ENCODE measurements at regions not wholly inside any gene's neighbourhood (a gene's known extent, or its start where the extent isn't known, plus 50 kb on each side); places are given as distances from the start of the nearest gene placed in this dataset.

DNA sequence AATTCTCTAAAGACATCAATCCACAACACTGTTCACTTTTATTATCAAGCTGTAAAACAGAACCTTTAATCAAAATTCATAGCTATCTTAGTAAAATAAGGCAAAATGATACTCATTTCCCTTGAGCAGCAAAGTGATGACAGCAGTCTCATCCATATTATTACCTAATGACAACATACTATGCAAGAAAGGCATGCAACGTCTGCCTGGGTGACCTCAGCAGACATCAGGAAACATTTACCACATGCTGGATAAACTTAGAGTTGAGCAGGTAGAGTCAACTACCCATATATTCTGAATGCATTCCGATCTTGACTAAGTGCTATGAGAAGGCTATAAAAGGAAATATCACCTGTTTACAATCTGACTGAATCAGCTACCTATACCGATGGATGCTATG, 145.1 kb downstream of the SIPA1L2 start:
- DNase-seq (ENCODE audit: low spot score) (no peak), FAIRE-seq (no peak)

DNA sequence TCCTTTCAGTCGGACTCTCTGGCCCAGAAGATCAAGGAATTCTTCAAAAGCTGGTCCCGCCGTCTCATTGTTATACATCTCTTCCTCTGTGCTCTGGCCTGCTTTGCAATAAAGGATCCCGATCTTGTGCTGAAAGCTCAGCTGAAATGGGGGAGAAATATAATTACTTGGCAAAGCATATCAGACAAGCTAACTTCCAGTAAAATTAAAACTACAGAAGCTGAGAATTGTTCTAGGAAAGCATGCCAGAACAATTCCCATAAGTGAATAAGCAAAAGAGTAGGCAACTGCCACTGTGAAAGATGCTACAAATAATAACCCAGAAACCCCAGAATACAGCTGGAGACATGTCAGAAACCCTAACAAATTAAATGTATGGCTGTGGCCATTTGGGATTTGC, 146.1 kb downstream of the SIPA1L2 start:
- DNase-seq (ENCODE audit: low spot score) (no peak), FAIRE-seq (no peak)

DNA sequence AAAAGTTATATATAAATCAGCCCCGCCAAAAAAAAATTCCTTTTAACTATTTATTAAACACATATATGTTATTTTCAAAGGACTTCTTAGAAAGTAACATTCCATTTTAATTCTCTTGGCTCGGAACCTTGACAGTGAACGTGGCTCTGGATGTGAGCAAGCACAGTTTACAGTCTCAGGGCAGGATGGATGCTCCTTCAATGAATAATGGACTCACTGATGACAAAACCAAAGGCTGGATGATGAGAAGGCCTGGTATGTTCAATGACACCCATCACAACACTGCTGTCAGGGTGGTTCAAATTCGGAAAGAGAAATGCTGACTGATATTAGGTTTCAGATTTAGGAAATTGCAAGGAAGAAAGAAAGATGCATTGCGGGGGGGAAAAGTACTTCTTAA, 148.8 kb downstream of the SIPA1L2 start:
- no peak for DNase-seq (ENCODE audit: low spot score)
- FAIRE-seq, result no peak

DNA sequence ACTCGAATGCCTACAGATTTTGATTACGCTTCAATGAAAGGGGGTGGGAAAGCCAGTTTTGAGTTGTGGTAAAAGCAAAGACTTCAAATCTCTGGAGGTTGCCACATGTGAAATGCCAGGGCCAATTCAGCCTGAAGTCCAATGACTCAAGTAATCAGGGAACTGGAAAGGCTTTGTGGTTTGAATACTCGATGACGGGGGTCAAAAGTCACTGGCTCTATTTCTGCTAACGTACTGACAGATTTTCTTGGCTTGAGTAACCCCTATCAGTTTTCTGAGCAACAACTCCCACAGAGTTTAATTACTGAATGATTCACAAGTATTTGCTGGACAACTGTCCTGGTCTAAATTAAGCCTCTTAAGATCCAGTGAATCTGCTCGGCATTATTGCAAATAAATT, 152.2 kb downstream of the SIPA1L2 start:
- peak; percentile 100 for FAIRE-seq
- peak; percentile 96 for DNase-seq (ENCODE audit: low spot score)

DNA sequence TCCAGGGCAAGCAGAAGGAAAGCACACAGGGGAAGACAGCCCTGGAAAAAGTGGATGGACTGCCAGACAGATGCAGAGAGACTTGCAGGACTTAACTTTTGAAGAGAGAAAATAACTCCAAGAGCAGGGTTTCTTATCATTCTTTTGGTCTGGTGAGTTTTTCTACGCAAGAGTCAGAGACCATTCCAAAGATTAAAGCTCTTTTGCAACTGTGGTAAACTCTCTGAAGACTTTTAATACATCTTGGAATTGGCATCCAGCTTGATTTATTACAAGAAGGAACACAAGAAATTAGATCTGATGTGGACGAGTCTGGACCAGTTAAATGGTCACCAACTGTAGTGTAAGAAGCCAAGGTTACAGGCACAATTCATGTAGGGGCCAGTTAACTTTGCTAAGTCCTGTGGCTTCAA, 153.4 kb downstream of the SIPA1L2 start:
- DNase-seq (ENCODE audit: low spot score), result no peak
- FAIRE-seq, result no peak

DNA sequence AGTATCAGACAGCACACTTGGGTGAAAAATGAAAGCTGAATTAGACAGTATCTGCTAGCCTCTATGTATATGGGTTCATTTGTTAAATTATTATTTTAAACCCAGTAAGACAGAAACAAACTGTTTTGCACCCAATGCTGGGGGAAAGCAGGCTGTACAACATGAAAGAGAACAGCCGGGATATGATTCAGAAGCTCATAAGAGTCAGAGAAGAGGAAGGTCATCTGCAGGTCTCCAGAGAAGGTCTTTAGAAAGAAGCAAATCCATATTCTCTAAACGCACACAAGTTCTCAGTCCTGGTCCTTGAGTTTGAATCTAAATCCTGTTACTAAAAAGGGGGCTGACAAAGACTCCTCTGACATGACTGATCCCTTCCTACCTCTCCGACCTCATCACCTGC, 155.1 kb downstream of the SIPA1L2 start:
- no peak for DNase-seq (ENCODE audit: low spot score)

DNA sequence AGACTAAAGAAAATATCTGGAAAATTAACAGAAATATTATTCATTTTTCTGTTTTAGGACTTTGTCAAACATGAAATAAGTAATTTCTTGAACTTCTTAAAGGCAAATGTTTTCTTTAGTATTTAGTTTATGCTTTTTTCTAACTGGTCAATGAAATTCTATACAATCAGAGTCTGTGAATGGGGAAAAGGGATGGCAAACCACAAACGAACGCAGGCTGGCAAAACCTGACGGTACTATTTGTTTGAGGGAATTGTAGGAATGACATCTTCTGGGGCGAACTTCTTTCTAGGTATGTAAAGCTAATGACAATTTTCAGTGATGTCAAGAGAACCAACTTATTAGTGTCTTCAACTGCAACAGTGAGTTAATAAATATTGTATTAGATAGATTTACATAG, 156.0 kb downstream of the SIPA1L2 start:
- FAIRE-seq (no peak), DNase-seq (ENCODE audit: low spot score) (no peak)

More for the DNA sequence above, 155.1 kb downstream of the SIPA1L2 start:
- FAIRE-seq, result no peak

DNA sequence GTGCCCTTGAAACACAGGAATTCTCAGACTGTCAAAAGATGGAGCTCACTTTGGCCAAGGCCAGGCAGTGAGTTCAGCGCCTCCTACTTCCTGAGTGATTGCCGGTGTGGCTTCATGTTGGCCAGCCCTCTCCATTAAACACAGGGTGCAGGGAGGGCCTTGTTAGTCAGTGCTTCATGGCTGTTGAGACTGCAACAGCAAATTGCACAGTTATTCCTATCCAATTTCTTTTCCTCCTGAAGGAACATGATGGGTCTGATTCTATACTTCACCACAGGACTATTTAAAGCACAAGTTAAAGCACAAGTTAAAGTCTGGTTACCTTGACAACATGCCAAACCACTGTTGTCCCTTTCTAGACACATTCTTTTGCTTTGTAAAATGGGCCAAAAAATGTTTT, 156.6 kb downstream of the SIPA1L2 start:
- DNase-seq (ENCODE audit: low spot score) (peak; percentile 50), FAIRE-seq (peak; percentile 81)

DNA sequence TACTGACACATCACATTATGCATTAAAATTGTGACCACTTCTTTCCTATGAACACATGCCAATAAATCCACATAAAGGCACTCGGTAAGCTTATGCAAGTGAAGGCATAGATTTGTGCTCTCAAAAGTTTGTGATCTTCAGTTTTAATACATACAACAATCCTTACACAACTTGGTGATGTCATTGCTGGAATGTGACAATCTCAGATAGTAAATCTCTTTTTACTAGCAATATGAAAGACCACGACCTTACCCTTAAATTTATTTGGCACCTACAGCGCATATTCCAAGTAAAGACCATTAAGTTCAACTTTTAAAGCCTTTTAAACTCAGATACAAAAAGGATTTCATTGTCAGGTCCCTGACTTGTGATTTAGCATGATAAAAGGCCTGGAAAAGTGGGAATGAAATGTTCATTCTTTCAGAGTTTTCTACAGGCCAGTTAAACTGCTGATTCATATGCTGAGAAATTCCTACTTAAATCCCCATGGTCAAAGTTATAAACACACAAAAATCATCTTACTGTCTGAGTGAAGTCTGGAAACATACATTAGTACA, 157.4 kb downstream of the SIPA1L2 start:
- FAIRE-seq, result peak; percentile 64
- DNase-seq (ENCODE audit: low spot score), result peak; percentile 34

DNA sequence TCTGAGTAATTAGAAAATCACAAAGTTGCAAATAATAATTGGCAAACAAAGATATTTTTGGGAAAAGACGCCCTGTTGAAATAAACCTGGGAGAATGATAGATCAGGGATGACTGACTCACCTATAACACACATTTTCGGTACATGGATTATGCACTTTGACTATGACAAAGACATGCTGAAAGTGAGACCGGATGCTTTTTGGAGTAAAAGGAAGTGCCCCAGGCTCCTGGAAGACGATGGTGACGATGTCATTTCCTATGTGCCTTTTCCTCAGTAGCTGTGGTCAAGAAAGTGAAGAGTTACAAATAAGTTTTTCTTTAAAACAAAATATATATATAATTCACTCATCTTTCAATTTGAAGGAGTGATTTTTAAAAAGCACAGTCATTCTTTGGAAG, 158.7 kb downstream of the SIPA1L2 start:
- FAIRE-seq, result no peak
- no peak for DNase-seq (ENCODE audit: low spot score)

DNA sequence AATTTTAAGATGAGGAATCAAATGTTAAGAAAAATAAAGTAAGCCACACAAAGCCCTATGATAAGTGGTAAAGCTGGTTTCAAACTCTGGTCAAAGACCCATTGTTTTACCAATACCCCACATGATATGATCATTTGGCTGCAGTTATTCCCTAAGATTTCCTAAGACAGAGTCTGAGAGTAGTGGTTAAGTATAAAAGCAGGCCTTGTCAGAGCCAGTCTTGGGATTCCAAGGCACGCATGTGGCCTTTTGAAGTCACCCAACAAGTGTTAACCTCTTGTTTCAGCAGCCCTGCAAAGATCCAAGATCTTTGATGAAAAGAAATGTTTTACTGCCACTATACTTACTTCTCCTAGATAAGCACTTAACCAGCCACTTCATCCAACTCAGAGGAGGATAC, 159.2 kb downstream of the SIPA1L2 start:
- DNase-seq (ENCODE audit: low spot score), result no peak
- no peak for FAIRE-seq

DNA sequence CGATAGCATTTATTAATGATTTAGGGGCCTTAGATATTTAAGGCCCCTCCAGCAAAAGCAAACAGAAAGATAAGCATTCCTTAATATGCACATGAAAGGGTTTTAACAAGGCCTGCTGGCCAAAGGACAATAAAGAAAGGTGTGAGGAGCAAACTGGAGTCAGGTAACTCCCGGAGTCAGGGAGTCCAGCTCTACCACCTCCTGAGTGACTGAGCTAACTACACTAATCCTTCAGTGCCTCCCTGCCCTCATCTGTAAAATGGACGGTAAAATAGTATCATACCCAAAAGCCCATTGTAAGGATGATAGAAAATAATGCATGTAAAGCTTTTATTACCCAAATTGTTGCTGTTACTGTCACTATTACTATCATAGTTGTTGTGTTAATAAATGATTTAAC, 161.7 kb downstream of the SIPA1L2 start:
- FAIRE-seq, result no peak
- no peak for DNase-seq (ENCODE audit: low spot score)

DNA sequence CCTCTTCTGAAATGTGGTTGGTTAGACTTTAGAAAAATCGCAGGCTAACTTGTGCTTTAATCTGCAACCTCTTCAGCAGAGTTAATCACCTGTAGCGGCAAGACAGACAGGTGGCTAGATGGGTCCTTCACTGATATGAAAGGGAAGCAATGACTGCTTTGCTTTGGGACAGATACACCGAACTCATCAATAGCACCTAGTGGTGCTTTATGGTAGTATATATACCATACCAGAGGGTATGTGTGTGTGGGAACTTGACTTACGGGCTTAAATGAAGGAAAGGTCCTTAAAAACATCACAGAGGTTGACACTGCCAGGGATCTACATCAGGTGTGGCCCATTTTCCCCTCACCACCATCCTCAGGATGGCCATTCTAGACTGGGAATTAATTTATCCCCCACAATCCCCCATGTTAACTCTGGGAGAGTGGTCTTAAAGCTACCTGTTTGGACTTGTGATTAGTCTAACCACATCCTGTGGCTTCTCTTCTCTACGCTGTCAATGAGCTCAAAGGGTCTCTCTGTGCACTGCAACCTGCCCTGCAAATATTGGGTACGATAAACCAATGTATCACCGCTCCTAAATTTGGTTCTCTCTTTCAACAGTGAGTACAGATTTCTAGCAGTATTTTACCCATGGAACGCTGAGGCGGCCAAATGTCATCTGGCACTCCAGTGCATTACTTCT, 162.7 kb downstream of the SIPA1L2 start:
- DNase-seq (ENCODE audit: low spot score) (no peak), FAIRE-seq (no peak)

DNA sequence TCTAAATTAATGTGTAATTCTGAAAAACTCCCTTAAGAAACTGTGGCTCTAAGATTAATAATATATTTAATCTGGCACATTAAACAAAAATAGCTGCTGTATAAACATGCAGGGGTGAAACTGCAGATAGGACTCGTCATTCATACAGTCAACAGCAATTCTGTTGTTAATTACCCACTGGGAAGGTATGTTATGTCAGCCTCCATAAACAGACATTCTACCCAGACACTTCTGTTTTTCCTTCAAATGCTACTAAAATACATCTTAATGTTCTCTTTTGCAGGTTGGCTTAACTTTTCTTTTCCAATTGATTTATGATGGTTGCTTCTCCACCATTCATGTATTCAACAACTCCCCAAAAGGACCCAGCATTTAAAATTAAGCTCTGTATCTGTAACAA, 165.6 kb downstream of the SIPA1L2 start:
- no peak for DNase-seq (ENCODE audit: low spot score)
- no peak for FAIRE-seq

DNA sequence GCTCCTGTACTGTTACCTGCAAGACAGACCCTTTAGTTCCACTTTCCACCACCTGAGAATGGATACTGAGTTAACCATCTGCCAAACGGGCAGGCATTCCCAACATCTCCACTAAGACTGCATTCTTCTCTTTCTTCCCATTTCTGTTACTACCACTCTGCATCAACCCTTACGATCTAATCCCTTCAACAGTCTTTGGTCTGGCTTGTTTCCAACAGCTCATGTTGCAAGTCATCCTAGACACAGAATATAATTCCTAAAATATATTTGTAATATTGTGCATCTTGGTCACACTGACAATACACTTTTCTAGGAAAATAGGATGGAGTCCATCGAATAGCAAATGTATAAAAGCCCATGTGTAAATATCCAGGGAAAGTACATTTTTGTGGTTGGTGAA, 166.7 kb downstream of the SIPA1L2 start:
- FAIRE-seq, result no peak
- DNase-seq (ENCODE audit: low spot score), result no peak

DNA sequence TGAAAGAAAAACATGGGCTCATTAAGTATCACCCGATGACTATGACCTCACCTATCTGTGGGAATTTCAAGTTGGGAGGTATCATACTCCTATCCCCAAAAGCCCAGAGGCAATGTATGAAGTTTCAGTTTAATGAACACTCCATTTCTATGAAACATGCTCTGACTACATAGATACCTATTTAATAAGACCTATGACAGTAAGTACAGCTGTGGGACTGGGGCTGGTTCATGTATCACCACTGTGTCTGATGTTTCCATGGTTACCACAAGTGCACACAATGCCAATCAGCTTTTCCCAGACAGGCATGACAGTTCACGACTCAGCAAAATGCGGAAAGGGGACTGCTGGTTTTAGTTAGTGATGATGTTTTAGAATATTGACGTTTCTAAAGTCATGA, 167.7 kb downstream of the SIPA1L2 start:
- DNase-seq (ENCODE audit: low spot score) (peak; percentile 63), FAIRE-seq (no peak)

DNA sequence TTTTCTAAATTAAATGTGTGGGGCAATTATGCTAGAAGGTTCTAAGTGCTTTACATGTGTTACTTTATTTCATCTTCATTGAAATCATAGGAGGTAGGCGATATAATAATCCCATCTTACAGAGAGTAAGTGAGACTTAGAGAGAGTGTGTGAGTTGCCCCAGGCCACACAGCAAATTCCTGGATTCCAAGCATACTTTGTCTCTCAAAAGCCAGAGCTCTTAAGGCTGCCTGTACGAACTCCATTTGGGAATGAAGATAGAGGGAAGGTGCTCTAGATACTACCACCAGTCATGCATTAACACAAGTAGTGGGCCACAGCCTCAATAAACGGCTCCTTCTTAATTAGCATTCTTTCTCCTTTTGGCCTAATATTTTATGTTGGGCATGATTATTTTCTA, 170.1 kb downstream of the SIPA1L2 start:
- no peak for FAIRE-seq
- no peak for DNase-seq (ENCODE audit: low spot score)

DNA sequence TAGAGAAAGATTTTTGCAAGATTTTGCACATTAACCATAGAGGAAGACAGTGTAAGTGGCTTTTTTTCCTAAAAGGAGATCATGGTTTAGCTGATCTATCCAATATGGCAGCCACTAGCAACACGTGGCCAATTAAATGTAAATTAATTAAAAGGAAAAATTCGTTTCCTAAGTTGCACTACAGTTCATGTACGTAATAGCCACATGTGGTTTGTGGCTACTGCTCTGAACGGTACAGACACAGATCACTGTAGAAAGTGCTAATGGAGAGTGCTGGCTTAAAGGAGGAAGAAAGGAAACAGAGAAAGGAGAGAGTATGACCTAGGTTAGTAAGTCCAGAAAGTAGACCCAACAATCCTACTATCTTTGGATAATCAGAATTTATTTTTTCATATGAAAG, 170.8 kb downstream of the SIPA1L2 start:
- FAIRE-seq (no peak), DNase-seq (ENCODE audit: low spot score) (no peak)

DNA sequence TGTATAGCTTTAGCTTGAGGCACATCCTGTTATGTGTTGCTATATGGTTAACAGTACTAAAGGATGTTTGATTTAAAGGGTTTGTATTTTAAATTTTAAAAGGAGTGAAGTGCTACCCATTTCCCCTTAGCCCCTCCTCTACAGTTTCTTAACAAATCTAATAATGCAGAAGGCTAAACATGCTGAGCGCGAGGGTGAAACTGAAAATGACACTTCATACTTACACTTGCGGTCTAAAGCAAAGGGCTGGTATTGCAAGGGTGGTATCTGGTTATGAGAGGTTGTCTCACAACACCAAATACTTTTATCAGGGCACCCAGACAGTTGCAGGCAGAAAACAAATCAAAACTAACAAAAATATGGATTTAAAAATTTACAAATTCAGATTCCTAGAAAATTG, 172.3 kb downstream of the SIPA1L2 start:
- no peak for FAIRE-seq
- DNase-seq (ENCODE audit: low spot score), result no peak

DNA sequence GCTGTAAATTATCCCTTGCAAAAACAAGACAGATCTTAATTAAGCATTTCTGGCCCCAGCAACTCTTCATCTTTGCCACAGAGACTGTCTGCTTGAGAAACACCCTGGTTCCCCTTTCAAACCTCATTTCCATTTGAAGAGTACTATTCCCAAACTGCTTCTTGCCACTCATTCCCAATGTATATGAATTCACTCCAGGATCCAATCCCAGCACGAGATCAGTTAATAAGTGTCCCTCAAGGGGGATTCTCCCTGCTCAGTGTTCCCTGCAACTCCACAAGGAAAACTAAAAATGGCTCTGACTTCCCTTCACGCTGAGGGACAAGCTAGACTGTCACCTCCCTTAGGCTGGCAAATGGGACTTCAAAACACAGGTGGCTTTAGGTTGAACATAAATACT, 173.2 kb downstream of the SIPA1L2 start:
- no peak for DNase-seq (ENCODE audit: low spot score)
- no peak for FAIRE-seq

DNA sequence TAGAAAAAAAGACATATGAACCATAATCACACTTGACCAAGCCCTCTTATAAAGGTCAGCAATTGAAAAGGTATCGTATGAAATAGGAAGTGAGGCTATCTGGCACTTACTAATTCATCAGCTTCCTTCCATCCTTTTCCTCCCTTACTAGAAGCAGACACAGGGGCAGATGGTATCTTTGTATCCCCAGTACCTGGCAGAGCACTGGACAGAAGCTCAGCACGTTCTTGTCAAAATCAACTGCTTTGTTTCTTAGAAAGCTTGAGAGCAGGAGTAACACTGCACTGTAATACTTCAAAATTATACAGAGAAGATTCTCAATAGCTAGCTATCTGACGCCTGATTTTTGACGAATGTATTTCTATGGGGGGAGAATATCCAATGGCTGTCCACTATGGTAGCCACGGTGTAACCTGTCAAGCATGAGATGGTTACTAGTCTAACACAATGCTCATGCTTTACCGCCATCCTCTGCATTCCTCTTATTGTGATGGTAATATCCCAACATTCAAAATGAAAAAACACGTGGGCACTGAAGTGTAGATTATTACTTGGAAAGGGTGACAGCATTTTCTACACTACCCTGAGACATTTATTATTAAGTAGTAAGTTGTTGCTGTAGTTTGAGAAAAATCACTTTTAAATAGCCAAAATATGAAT, 175.6 kb downstream of the SIPA1L2 start:
- no peak for DNase-seq (ENCODE audit: low spot score)
- FAIRE-seq, result no peak

DNA sequence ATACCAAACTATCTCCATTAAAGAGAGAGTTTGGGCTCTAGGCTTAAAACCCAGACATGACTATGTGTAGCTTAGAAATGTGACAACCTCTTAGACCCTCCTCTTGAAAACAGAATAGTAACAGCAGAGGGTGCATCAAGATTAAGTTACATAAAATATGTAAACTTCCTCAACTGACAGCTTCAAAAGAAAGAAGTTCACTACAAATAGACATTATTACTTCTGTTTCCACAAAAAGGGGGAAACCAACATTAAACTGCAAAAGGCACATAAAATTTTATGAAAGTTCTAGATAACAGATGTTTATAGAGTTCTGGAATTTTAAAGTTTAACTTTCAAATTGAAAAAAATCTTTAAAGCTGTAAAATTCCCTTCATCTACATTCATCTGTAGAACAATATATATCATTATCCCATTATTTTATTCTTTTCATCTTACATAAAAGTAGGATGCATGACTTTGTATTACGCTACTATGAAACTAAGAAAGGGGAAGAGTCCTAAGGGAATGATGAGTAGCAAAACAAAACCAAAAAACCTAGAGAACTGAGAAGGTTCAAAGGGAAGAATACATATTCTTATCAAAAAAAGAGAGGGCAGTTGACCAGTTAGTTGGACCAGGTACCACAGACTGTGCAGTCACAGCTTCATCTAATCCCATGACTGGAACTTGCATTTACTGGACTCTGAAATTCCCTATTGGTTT, 177.0 kb downstream of the SIPA1L2 start:
- no peak for DNase-seq (ENCODE audit: low spot score)
- no peak for FAIRE-seq

All from RCC 7860 (cell line).